IgD-negative memory B cell (primary cell): ENCODE measurements at regions not wholly inside any gene's neighbourhood (a gene's known extent, or its start where the extent isn't known, plus 50 kb on each side); places are given as distances from the start of the nearest gene placed in this dataset.

Experiments
- H3K27ac Mint-ChIP-seq, 3 donors: one replicate each; pipeline ENCODE4 v1.8.0; 2020 to 2022; ENCODE audit warnings: mild to moderate bottlenecking in 3 of 3, mixed read lengths in 3 of 3, moderate library complexity in 1 of 3
- H3K27me3 Mint-ChIP-seq: one replicate; pipeline ENCODE4 v1.8.0; 2021; ENCODE audit warnings: mixed read lengths
- H3K36me3 Mint-ChIP-seq: one replicate; pipeline ENCODE4 v1.8.0; 2020; ENCODE audit warnings: mild to moderate bottlenecking, mixed read lengths
- H3K4me1 Mint-ChIP-seq, 3 donors: one replicate each; pipeline ENCODE4 v1.8.0; 2020 to 2022; ENCODE audit warnings: mixed read lengths in 3 of 3, mild to moderate bottlenecking in 1 of 3
- H3K4me3 Mint-ChIP-seq, 4 donors: one replicate each; pipeline ENCODE4 v1.8.0; 2020 to 2022; ENCODE audit warnings: mild to moderate bottlenecking in 4 of 4, mixed read lengths in 4 of 4, moderate library complexity in 3 of 4
- H3K9me3 Mint-ChIP-seq, 3 donors: one replicate each; pipeline ENCODE4 v1.8.0; 2020 to 2021; ENCODE audit warnings: mixed read lengths in 3 of 3, mild to moderate bottlenecking in 1 of 3

DNA sequence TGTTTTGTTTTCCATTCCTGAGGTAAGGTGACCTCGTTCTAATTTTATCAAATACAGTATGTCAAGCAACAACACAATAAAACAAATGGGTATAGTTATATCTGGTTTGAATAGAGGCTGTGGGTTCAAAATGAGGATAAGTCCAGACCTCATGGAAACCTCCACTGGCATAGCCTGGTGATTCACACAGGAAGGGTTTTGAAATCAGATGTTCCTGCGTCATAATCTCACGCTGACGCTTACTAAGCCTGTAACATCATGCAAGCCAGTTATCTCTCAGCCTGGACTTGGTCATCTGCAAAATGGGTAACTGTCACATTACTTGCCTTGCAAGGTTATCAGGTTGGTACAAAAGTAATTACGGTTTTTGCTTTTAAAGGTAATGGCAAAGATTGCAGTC lies 1056.3 kb upstream of the EEF2KMT start:
- Mint-ChIP-seq H3K36me3 (no peaks in the 10 kb centered on the region), H3K27ac (no peak overlapping the region), H3K9me3 (peaks cover 0 to 8% (median 3%) of the 10 kb centered on the region in 3 donors)

DNA sequence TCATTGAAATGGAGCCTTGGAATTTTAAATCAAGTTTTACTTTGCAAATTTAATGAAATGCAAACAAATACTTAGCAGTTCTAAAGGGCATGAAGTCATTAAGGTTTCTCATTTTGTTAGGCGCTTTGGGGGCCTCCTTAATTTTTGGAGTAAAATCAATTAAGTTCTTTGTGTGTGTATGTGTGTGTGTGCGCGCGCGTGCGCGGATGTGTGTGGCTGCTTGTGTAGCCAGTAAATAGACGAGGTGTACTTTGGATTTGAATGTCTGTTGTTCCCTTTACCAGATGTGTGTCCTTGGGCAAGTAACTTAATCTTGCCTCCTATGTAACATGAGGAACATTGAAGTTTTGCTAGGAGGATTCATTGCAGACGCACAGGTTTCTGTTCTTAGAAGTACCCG lies 1051.4 kb upstream of the EEF2KMT start:
- no peaks in the 10 kb centered on the region for H3K27me3 Mint-ChIP-seq
- H3K9me3 Mint-ChIP-seq, result peaks cover 3 to 7% (median 7%) of the 10 kb centered on the region in 3 donors
- no peaks in the 10 kb centered on the region for H3K36me3 Mint-ChIP-seq
- H3K27ac Mint-ChIP-seq, result no peak overlapping the region
- no peaks in the 10 kb centered on the region for H3K4me1 Mint-ChIP-seq
- H3K4me3 Mint-ChIP-seq, result no peak overlapping the region

More for the DNA sequence above, 1056.3 kb upstream of the EEF2KMT start:
- no peaks in the 10 kb centered on the region for H3K4me1 Mint-ChIP-seq
- H3K4me3 Mint-ChIP-seq, result no peak overlapping the region
- H3K27me3 Mint-ChIP-seq, result no peaks in the 10 kb centered on the region

DNA sequence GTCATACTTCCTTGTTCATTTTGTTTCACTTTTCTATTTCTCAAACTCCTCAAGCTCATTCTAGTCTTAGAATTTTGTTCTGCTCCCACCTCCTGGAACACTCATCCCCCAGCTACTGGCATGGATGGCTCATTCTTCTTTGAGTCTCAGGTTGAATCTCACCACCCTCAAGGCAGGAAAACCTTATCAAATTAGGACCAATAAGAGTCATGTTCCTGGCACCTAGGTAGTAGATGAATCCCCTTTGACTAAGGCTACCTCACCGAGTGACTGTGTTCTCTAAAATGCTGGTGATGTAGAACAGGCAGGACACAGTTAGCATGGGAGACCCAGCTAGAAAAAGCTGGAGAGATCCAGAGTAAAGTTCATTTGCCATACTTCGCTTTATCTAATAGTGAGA lies 1050.8 kb upstream of the EEF2KMT start:
- no peaks in the 10 kb centered on the region for H3K27me3 Mint-ChIP-seq

DNA sequence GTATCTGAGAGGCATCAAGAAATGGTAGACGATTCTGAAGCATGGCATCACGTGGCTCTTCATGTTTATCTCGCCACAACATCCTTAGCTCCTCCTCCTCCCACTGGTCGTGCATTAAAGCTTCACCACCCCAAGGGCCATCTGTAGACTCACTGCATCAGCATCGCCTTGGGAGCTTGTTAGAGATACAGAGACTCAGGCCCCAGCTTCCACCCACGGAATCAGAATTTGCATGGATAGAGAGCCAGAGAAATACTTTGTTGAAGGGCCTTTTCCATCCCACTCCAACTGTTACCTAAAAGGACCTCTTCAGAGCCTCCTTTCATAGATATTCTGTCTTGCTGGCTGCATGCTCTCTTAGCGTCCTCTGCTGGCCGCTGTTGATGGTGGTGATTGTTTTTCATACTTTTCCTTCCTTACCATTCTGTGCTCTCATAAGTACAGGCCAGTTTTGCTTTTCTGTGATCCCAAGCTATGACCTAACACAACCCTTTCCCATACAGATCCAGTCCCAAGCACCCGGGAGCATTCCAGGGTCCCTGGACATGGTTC lies 1049.4 kb upstream of the EEF2KMT start:
- Mint-ChIP-seq H3K9me3 (peaks cover 5 to 15% (median 7%) of the 10 kb centered on the region in 3 donors), H3K4me1 (no peaks in the 10 kb centered on the region), H3K4me3 (no peak overlapping the region), H3K27ac (no peak overlapping the region), H3K36me3 (no peaks in the 10 kb centered on the region), H3K27me3 (no peaks in the 10 kb centered on the region)

More for the DNA sequence above, 1050.8 kb upstream of the EEF2KMT start:
- Mint-ChIP-seq H3K36me3 (no peaks in the 10 kb centered on the region), H3K4me3 (no peak overlapping the region), H3K9me3 (peaks cover 3 to 7% (median 7%) of the 10 kb centered on the region in 3 donors), H3K27ac (no peak overlapping the region), H3K4me1 (no peaks in the 10 kb centered on the region)

DNA sequence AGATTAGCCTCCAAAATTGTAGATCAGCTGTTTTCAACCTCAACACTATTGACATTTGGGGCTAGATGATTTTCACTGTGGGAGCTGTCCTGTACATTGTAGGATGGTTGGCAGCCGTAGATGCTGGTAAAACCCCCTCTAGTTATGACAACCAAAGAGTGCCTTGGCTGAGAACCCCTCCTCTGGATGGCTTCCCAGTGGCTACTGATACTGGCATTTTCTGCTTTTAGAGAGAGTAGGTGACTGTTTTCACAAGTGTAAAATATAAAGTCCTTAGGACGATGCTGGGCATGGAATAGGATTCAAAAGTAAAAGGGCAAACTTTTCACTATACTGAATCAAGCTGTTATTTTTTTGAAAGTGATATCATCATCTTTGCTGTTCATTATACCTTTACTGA lies 1048.8 kb upstream of the EEF2KMT start:
- no peaks in the 10 kb centered on the region for H3K4me1 Mint-ChIP-seq
- no peaks in the 10 kb centered on the region for H3K27me3 Mint-ChIP-seq
- H3K36me3 Mint-ChIP-seq, result no peaks in the 10 kb centered on the region
- no peak overlapping the region for H3K27ac Mint-ChIP-seq
- H3K4me3 Mint-ChIP-seq, result no peak overlapping the region
- H3K9me3 Mint-ChIP-seq, result peaks cover 5 to 16% (median 7%) of the 10 kb centered on the region in 3 donors

DNA sequence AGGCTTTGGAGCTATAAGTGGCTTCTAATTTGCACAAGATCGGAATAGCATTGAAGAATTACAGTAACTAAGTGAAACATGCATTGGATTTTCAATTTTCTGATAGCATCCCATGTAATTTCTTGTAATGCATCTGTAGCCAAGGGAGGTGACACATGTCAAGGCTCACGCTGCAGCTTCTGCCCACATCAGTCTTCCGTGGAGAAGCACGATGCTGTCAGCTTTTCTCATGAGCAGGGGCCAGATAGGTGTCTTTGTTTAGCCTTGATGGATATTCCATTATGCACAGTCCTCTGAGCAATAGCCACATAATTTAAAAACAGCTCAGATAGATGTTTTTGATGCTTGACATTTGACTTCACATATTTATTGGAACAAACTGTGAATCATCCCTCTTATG lies 1046.9 kb upstream of the EEF2KMT start:
- Mint-ChIP-seq H3K27ac (no peak overlapping the region), H3K4me1 (no peaks in the 10 kb centered on the region), H3K4me3 (no peak overlapping the region), H3K27me3 (no peaks in the 10 kb centered on the region), H3K9me3 (peaks cover 2 to 26% (median 6%) of the 10 kb centered on the region in 3 donors), H3K36me3 (no peaks in the 10 kb centered on the region)

DNA sequence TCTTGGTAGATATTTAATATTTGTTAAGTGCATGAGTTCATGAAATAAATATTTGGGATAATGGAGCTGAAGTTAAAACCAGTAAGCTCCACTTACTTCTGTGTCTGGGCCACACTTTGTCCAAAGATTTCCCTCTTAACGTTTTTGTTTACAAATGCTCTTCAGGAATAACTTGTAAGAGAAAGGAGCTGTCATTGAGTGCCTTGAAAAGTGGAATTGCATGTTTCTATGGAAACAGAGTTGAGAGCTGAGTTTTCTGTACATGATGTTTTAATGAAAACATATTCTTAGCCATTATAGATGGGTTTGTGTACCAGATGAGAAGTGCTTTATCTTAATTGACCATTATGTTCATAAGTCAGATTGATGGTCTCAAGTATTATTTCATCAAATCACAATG lies 1045.4 kb upstream of the EEF2KMT start:
- no peaks in the 10 kb centered on the region for H3K36me3 Mint-ChIP-seq
- H3K27me3 Mint-ChIP-seq, result no peaks in the 10 kb centered on the region
- no peak overlapping the region for H3K27ac Mint-ChIP-seq
- H3K9me3 Mint-ChIP-seq, result peaks cover 2 to 26% (median 7%) of the 10 kb centered on the region in 3 donors
- H3K4me1 Mint-ChIP-seq, result no peaks in the 10 kb centered on the region
- H3K4me3 Mint-ChIP-seq, result no peak overlapping the region

DNA sequence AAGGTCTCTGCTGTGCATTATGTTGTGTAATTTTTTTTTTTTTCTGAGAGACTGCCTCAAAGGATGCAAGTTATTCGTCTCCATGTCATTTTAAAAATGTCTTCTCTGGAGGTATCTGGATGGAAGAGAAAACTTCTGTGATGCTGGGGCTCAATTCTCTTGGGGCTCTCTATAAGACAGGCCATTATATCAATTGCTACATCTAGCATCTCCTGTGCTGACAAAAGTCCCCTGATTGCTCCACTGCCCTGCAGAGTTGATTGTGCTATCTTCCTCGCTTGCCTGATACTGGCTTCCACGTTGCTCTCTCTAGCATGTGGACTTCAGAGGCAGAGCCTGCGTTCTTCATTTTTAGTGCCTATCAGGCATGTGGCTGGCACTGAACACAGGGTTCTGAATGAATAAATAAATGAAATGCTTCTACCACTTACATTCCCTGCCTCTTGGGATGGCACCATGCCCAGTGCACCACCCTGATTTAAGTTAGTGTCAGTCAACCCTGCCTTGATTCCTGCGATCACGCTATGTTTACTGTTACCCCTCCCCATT lies 1035.5 kb upstream of the EEF2KMT start:
- Mint-ChIP-seq H3K27me3 (no peaks in the 10 kb centered on the region), H3K9me3 (peaks cover 8 to 26% (median 11%) of the 10 kb centered on the region in 3 donors), H3K36me3 (peaks cover 2% of the 10 kb centered on the region), H3K4me3 (no peak overlapping the region), H3K4me1 (no peaks in the 10 kb centered on the region), H3K27ac (no peak overlapping the region)

DNA sequence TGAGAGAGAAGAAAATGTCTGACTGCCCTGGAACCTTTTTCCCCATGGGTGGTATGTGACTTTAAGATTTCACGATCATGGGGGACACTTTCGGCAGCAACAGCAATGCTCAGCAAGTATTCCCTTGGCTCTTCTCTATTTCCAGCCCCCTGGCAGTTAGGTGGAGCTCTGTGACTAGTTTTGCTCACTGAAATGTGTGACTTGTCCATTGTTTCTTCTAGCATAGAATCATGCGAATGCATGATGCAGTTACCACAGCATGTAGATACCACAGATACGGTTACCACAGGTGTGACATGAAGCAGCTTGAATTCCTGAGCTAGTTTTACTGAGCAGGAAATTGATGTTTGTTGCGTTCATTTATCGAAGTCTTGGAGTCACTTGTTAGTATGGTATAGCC lies 1034.5 kb upstream of the EEF2KMT start:
- Mint-ChIP-seq H3K4me1 (no peaks in the 10 kb centered on the region), H3K4me3 (no peak overlapping the region), H3K9me3 (peaks cover 8 to 26% (median 11%) of the 10 kb centered on the region in 3 donors), H3K27me3 (no peaks in the 10 kb centered on the region), H3K36me3 (peaks cover 2% of the 10 kb centered on the region), H3K27ac (no peak overlapping the region)

DNA sequence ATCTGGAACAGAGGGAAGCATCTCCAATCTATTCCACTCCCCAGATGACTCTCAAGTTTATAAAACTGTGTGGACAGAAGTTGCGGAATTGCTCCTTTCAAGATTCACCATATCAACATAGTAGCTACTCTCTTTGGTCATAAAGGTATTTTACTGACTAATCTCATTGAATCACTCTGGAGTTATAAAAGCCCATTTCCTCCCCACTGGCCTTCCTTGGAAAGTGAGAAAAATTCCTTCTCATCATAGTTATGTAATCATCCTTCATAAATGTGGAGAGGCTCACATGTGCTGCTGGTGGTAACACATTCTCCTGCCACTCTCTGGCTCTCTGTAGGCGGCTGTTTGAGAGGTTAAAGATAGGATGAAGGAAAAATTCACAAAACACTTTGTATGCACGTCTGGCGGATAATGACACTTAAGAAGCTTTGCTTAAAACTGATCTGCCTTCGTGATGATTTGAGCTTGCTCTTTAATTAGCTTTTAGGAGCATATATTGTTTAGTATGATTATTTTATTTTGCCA lies 1034.0 kb upstream of the EEF2KMT start:
- H3K9me3 Mint-ChIP-seq, result peaks cover 8 to 26% (median 9%) of the 10 kb centered on the region in 3 donors
- no peak overlapping the region for H3K4me3 Mint-ChIP-seq
- H3K27me3 Mint-ChIP-seq, result no peaks in the 10 kb centered on the region
- no peak overlapping the region for H3K27ac Mint-ChIP-seq
- H3K36me3 Mint-ChIP-seq, result peaks cover 2% of the 10 kb centered on the region
- H3K4me1 Mint-ChIP-seq, result no peaks in the 10 kb centered on the region

DNA sequence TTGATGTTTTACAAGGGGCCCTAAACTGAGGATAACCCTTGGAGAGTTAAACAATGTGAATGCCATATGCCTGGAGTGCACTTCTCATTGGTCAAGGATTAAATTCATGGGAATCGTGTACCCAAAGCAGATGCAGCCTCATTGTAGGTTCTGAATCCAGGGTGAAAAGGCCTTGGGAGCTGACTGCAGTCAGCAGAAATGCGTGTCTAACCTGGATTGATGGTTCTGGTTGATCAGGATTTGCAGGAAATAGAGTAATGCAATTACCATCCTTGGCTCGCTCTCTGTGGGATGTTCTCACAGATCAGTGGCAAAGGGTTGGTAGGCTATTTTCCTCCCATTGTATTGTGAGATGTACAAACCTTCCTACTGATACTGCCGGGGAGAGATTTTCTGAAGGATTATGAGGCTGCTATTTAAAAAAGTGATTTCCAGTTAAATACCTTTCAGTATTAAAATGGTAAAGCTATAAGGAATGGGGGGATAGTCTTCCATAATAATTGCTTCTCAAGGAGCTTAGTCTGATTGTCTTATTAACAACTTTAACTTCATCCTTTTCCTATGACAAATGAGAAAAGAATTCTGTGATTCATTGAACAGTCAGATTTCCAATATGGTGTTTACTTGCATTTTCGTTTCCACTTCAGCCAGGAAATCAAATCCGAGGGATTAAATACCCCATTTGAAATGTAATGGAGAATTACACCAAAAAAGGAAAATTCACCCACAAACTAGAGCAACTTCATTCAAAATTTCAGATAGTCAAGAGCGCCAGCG lies 1028.1 kb upstream of the EEF2KMT start:
- no peaks in the 10 kb centered on the region for H3K27me3 Mint-ChIP-seq
- H3K36me3 Mint-ChIP-seq, result peaks cover 2% of the 10 kb centered on the region
- peaks cover 0 to 11% (median 6%) of the 10 kb centered on the region in 3 donors for H3K9me3 Mint-ChIP-seq
- no peak overlapping the region for H3K4me3 Mint-ChIP-seq
- no peak overlapping the region for H3K27ac Mint-ChIP-seq
- H3K4me1 Mint-ChIP-seq, result no peaks in the 10 kb centered on the region

DNA sequence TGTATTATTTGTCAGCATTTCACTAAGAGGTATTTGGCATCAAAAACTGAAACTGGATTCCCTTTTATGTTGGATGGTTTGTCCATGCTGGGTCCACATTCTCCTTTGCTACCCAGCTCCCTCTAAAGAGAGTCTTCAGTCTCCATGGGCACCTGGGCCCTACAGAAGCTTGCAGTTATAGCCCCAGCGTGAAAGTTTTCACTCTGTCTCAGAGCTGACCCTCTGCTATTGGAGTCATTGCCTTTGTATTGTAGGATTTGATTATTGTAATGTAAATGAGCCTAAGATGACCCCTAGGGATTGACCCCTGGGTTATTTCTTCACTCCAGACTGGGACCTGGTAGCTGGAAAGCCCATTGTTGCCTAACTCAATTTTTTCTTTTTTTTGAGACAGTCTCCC lies 1026.5 kb upstream of the EEF2KMT start:
- no peaks in the 10 kb centered on the region for H3K27me3 Mint-ChIP-seq
- no peak overlapping the region for H3K4me3 Mint-ChIP-seq
- H3K36me3 Mint-ChIP-seq, result no peaks in the 10 kb centered on the region
- no peak overlapping the region for H3K27ac Mint-ChIP-seq
- no peaks in the 10 kb centered on the region for H3K4me1 Mint-ChIP-seq
- peaks cover 1 to 6% (median 3%) of the 10 kb centered on the region in 3 donors for H3K9me3 Mint-ChIP-seq

DNA sequence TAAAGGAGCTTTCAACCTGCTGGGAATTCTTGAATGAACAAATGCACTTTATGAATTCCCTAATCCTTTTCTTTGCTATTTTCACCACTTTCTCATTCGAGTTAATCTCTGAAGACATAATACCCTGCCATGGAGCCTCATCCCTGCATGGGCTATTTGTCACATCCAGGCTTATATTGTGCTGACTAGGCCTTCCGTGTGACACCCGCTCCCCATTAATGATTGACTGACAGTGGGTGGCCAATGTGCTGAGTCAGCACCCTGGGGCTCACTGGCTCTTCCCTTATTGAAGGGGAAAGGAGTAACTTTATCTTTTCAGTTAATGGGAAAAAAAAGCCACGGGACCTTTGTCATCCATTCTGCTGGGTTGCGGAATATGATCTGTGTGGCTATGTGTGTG lies 1024.8 kb upstream of the EEF2KMT start:
- peaks cover 1% of the 10 kb centered on the region for H3K36me3 Mint-ChIP-seq
- no peak overlapping the region for H3K27ac Mint-ChIP-seq
- H3K27me3 Mint-ChIP-seq, result no peaks in the 10 kb centered on the region
- no peak overlapping the region for H3K4me3 Mint-ChIP-seq
- peaks cover 1 to 6% (median 3%) of the 10 kb centered on the region in 3 donors for H3K9me3 Mint-ChIP-seq
- H3K4me1 Mint-ChIP-seq, result no peaks in the 10 kb centered on the region

DNA sequence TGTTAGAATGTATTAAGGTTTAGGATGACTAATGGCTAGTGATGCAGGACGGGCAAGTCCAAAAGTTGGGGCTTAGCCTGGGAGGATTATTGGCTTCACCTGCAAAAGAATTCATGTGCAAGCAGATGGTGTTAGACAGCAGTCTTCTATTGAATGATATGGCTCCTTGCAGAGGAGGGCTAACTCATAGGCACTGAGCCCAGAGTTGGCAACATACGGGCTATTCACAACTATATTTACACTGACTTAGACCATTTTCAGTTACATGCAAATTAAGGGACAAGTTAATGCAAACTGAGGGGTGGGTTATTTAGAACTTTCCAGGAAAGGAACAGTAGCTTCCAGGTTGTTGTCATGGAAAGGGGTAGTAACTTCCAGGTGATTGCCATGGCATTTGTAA lies 1017.1 kb upstream of the EEF2KMT start:
- Mint-ChIP-seq H3K36me3 (peaks cover 1% of the 10 kb centered on the region), H3K27ac (no peak overlapping the region), H3K27me3 (no peaks in the 10 kb centered on the region), H3K9me3 (peaks cover 4 to 15% (median 9%) of the 10 kb centered on the region in 3 donors), H3K4me1 (no peaks in the 10 kb centered on the region), H3K4me3 (no peak overlapping the region)

DNA sequence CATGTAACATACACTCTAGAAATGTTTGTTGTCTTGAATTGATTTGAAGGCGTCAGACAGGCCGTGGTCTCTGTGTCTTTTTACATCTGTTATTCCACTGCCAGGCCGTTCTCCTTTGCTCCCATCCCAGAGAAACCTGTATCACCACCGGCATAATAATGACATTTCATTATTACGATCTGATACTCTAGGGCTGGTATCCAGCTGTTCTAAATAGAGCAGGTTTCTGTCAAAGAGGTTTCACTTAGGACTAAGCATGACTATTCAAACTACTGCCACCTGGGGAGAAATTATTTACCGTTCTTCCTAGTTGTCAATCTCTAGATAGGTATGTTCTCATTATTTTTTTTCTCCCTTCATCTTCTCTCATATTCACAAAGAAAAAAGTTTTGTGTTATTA lies 1016.2 kb upstream of the EEF2KMT start:
- Mint-ChIP-seq H3K27ac (no peak overlapping the region), H3K4me1 (no peaks in the 10 kb centered on the region), H3K9me3 (peaks cover 2 to 10% (median 7%) of the 10 kb centered on the region in 3 donors), H3K4me3 (no peak overlapping the region), H3K27me3 (no peaks in the 10 kb centered on the region), H3K36me3 (peaks cover 1% of the 10 kb centered on the region)
